ENCODE measurements at regions not wholly inside any gene's neighbourhood (a gene's known extent, or its start where the extent isn't known, plus 50 kb on each side); places are given as distances from the start of the nearest gene placed in this dataset.

- no peak overlapping the region for H3K4me2 ChIP-seq (ENCODE audit: low read length)
- H3F3A ChIP-seq (ENCODE audit: control insufficient read depth, insufficient read depth): no peaks in the 10 kb centered on the region
- H3K27me3 ChIP-seq (ENCODE audit: control insufficient read depth, low read length): no peaks in the 10 kb centered on the region
- H3K9me2 ChIP-seq (replicated peaks; ENCODE audit: control insufficient read depth, low read length): no peaks in the 10 kb centered on the region
- TF ChIP-seq EZH2phosphoT487 (IDR thresholded peaks at IDR 0.05; ENCODE audit: borderline replicate concordance, low read length) (no peak), CTCF (IDR thresholded peaks at IDR 0.05; ENCODE audit: low read depth, low read length, poor library complexity, severe bottlenecking) (no peak)
- no peak overlapping the region for H3K27ac ChIP-seq (ENCODE audit: low read depth, low read length)
- no peaks in the 10 kb centered on the region for H3K79me2 ChIP-seq (ENCODE audit: control insufficient read depth, low read length)
- no peaks in the 10 kb centered on the region for H3K9me3 ChIP-seq (ENCODE audit: control insufficient read depth, insufficient read depth, low read length)
- H3K36me3 ChIP-seq (ENCODE audit: control insufficient read depth, low read length): no peaks in the 10 kb centered on the region
- no peaks in the 10 kb centered on the region for H4K20me1 ChIP-seq (ENCODE audit: control insufficient read depth, insufficient read depth, low read depth, low read length)
- H3K4me3 ChIP-seq (ENCODE audit: low read length): no peak overlapping the region
- H3K4me1 ChIP-seq (ENCODE audit: control insufficient read depth, low read length): no peaks in the 10 kb centered on the region
Observed at GRCh38 chr12:90832427-90832826, 122.5 kb downstream of the CCER1 start.

DNA sequence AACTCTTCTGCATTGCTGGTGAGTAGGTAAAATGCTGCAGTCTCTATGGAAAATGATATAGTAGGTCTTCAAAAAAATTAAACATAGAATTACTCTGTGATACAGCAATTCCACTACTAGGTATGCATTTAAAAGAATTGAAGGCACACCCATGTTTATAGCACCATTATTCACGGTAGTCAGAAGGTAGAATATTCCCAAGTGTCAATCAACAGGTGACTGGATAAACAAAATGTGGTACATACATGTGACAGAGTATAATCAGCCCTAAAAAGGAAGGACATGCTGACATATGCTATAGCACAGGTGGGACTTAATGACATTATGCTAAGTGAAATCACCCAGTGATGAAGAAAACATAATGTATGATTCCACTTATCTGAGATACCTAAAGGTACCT is 123.3 kb downstream of the CCER1 start:
- Histone ChIP-seq H3K27me3 (ENCODE audit: control insufficient read depth, low read length) (no peaks in the 10 kb centered on the region), H3K4me3 (ENCODE audit: low read length) (no peak overlapping the region), H3K4me2 (ENCODE audit: low read length) (no peak overlapping the region), H3F3A (ENCODE audit: control insufficient read depth, insufficient read depth) (no peaks in the 10 kb centered on the region), H3K4me1 (ENCODE audit: control insufficient read depth, low read length) (no peaks in the 10 kb centered on the region), H3K79me2 (ENCODE audit: control insufficient read depth, low read length) (no peaks in the 10 kb centered on the region), H3K9me3 (ENCODE audit: control insufficient read depth, insufficient read depth, low read length) (no peaks in the 10 kb centered on the region), H3K9me2 (replicated peaks; ENCODE audit: control insufficient read depth, low read length) (no peaks in the 10 kb centered on the region), H3K36me3 (ENCODE audit: control insufficient read depth, low read length) (no peaks in the 10 kb centered on the region), H3K27ac (ENCODE audit: low read depth, low read length) (no peak overlapping the region), H4K20me1 (ENCODE audit: control insufficient read depth, insufficient read depth, low read depth, low read length) (no peaks in the 10 kb centered on the region)
- TF ChIP-seq EZH2phosphoT487 (IDR thresholded peaks at IDR 0.05; ENCODE audit: borderline replicate concordance, low read length) (no peak), CTCF (IDR thresholded peaks at IDR 0.05; ENCODE audit: low read depth, low read length, poor library complexity, severe bottlenecking) (no peak)

DNA sequence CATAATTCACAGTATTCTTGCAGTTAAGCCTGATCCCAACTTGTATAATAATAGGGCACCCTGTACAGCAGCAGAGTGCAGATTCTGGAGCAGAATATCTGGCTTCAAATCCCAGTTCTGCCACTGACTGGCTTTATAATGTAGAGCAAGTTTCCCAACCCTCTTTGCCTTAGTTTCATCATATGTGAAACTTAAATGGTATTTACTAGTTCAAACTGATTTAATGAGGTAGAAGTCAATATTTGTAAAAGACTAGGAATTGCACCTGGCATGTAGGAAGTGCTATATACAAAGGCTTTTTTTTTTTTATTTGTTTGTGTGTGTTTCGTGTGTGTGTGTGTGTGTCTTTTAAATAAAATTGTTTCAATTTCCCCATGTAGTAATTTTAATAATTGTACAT is 125.9 kb downstream of the CCER1 start:
- H3K4me3 ChIP-seq (ENCODE audit: low read length): no peak overlapping the region

More for the DNA sequence above, 125.9 kb downstream of the CCER1 start:
- no peak for TF ChIP-seq EZH2phosphoT487 (IDR thresholded peaks at IDR 0.05; ENCODE audit: borderline replicate concordance, low read length)
- no peak for TF ChIP-seq CTCF (IDR thresholded peaks at IDR 0.05; ENCODE audit: low read depth, low read length, poor library complexity, severe bottlenecking)
- Histone ChIP-seq H3K9me2 (replicated peaks; ENCODE audit: control insufficient read depth, low read length) (no peaks in the 10 kb centered on the region), H3F3A (ENCODE audit: control insufficient read depth, insufficient read depth) (no peaks in the 10 kb centered on the region), H3K4me1 (ENCODE audit: control insufficient read depth, low read length) (no peaks in the 10 kb centered on the region), H3K27me3 (ENCODE audit: control insufficient read depth, low read length) (no peaks in the 10 kb centered on the region), H3K27ac (ENCODE audit: low read depth, low read length) (no peak overlapping the region), H4K20me1 (ENCODE audit: control insufficient read depth, insufficient read depth, low read depth, low read length) (no peaks in the 10 kb centered on the region), H3K36me3 (ENCODE audit: control insufficient read depth, low read length) (no peaks in the 10 kb centered on the region), H3K4me2 (ENCODE audit: low read length) (no peak overlapping the region), H3K79me2 (ENCODE audit: control insufficient read depth, low read length) (no peaks in the 10 kb centered on the region), H3K9me3 (ENCODE audit: control insufficient read depth, insufficient read depth, low read length) (no peaks in the 10 kb centered on the region; the same call in 1 of the 2 replicates)
